ENCODE measurements at regions not wholly inside any gene's neighbourhood (a gene's known extent, or its start where the extent isn't known, plus 50 kb on each side); places are given as distances from the start of the nearest gene placed in this dataset.
"Not testable (repeated sequence)": the region's sequence is repeated elsewhere in the genome, so short reads cannot be mapped to it uniquely, and the experiment has no call there.

DNA sequence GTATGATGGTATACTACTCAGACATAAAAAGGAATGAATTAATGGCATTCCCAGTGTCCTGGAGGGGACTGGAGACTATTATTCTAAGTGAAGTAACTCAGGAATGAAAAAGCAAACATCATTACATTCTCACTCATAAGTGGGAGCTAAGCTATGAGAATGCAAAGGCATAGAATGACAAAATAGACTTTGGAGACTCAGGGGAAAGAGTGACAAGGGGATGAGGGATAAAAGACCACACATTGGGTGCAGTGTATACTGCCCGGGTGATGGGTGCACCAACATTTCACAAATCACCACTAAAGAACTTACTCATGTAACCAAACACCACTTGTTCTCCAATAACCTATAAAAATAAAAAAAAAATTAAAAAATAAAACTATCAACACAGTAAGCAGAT, 587.3 kb upstream of the RGMB start (continued):
- TF ChIP-seq ZNF433 (tag by site-specific recombination; IDR thresholded peaks at IDR 0.05; ENCODE audit: low read depth) (no peak), ZNF558 (tag by site-specific recombination; IDR thresholded peaks at IDR 0.05) (no peak), ZNF837 (tag by site-specific recombination; IDR thresholded peaks at IDR 0.05) (no peak)

DNA sequence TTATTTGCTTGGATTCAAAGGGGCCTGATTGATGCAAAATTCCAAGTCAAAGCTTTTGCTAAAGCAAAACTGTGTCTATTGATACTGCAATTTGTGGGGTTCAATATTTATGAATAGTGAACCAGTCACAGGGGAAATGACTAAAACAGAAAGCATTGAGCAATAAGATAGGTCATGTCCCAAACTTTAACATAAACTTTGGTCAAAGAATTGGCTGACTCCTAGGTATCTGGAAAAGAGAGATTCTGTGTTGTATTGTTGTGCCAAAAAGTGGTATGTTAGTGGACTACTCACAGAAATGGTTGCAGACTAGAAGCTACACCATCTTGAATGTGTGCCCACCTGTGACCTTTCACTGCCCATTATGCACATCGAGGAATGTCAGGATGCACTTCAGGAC, 585.5 kb upstream of the RGMB start:
- Histone ChIP-seq H3K4me3 (ENCODE audit: low read depth, low read length) (no peak overlapping the region), H3K9me3 (ENCODE audit: control insufficient read depth, insufficient read depth, low read depth, low read length) (no peaks in the 10 kb centered on the region), H3K27ac (ENCODE audit: extremely low read depth, low read depth, low read length) (no peak overlapping the region), H3K4me1 (ENCODE audit: control insufficient read depth, insufficient read depth, low read length) (no peaks in the 10 kb centered on the region), H3K36me3 (ENCODE audit: control insufficient read depth in 2 of 2, insufficient read depth in 1 of 2, low read length in 2 of 2) (no peaks in the 10 kb centered on the region)
- POLR2A ChIA-PET: no interaction called here
- CTCF ChIA-PET: no interaction called here
- TF ChIP-seq, protein P1, sequence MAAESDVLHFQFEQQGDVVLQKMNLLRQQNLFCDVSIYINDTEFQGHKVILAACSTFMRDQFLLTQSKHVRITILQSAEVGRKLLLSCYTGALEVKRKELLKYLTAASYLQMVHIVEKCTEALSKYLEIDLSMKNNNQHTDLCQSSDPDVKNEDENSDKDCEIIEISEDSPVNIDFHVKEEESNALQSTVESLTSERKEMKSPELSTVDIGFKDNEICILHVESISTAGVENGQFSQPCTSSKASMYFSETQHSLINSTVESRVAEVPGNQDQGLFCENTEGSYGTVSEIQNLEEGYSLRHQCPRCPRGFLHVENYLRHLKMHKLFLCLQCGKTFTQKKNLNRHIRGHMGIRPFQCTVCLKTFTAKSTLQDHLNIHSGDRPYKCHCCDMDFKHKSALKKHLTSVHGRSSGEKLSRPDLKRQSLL (tag by site-specific recombination; IDR thresholded peaks at IDR 0.05): no peak
- TF ChIP-seq ZNF202 (tag by site-specific recombination; IDR thresholded peaks at IDR 0.05; ENCODE audit: borderline replicate concordance): no peak
- no peak for TF ChIP-seq ZNF561 (tag by site-specific recombination; IDR thresholded peaks at IDR 0.05; ENCODE audit: borderline replicate concordance)
- TF ChIP-seq ZNF184 (tag by site-specific recombination; IDR thresholded peaks at IDR 0.05): no peak
- no peak for TF ChIP-seq ZBTB17 (tag by site-specific recombination; IDR thresholded peaks at IDR 0.05)
- TF ChIP-seq, protein P2, sequence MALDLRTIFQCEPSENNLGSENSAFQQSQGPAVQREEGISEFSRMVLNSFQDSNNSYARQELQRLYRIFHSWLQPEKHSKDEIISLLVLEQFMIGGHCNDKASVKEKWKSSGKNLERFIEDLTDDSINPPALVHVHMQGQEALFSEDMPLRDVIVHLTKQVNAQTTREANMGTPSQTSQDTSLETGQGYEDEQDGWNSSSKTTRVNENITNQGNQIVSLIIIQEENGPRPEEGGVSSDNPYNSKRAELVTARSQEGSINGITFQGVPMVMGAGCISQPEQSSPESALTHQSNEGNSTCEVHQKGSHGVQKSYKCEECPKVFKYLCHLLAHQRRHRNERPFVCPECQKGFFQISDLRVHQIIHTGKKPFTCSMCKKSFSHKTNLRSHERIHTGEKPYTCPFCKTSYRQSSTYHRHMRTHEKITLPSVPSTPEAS (tag by site-specific recombination; IDR thresholded peaks at IDR 0.05): no peak
- TF ChIP-seq, protein P3, sequence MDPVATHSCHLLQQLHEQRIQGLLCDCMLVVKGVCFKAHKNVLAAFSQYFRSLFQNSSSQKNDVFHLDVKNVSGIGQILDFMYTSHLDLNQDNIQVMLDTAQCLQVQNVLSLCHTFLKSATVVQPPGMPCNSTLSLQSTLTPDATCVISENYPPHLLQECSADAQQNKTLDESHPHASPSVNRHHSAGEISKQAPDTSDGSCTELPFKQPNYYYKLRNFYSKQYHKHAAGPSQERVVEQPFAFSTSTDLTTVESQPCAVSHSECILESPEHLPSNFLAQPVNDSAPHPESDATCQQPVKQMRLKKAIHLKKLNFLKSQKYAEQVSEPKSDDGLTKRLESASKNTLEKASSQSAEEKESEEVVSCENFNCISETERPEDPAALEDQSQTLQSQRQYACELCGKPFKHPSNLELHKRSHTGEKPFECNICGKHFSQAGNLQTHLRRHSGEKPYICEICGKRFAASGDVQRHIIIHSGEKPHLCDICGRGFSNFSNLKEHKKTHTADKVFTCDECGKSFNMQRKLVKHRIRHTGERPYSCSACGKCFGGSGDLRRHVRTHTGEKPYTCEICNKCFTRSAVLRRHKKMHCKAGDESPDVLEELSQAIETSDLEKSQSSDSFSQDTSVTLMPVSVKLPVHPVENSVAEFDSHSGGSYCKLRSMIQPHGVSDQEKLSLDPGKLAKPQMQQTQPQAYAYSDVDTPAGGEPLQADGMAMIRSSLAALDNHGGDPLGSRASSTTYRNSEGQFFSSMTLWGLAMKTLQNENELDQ (tag by site-specific recombination; IDR thresholded peaks at IDR 0.05; ENCODE audit: low read depth): no peak
- TF ChIP-seq ZNF221 (tag by site-specific recombination; IDR thresholded peaks at IDR 0.05; ENCODE audit: borderline replicate concordance): no peak
- TF ChIP-seq, protein P4, sequence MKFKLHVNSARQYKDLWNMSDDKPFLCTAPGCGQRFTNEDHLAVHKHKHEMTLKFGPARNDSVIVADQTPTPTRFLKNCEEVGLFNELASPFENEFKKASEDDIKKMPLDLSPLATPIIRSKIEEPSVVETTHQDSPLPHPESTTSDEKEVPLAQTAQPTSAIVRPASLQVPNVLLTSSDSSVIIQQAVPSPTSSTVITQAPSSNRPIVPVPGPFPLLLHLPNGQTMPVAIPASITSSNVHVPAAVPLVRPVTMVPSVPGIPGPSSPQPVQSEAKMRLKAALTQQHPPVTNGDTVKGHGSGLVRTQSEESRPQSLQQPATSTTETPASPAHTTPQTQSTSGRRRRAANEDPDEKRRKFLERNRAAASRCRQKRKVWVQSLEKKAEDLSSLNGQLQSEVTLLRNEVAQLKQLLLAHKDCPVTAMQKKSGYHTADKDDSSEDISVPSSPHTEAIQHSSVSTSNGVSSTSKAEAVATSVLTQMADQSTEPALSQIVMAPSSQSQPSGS (tag by site-specific recombination; IDR thresholded peaks at IDR 0.05; ENCODE audit: low read depth): no peak
- no peak for TF ChIP-seq REPIN1 (tag by site-specific recombination; IDR thresholded peaks at IDR 0.05; ENCODE audit: low read depth)
- TF ChIP-seq ZNF785 (tag by site-specific recombination; IDR thresholded peaks at IDR 0.05): no peak

DNA sequence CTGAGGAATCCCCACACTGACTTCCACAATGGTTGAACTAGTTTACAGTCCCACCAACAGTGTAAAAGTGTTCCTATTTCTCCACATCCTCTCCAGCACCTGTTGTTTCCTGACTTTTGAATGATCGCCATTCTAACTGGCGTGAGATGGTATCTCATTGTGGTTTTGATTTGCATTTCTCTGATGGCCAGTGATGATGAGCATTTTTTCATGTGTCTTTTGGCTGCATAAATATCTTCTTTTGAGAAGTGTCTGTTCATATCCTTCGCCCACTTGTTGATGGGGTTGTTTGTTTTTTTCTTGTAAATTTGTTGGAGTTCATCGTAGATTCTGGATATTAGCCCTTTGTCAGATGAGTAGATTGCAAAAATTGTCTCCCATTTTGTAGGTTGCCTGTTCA, 583.1 kb upstream of the RGMB start:
- POLR2A ChIA-PET: not testable (repeated sequence)

More for the DNA sequence above, 583.1 kb upstream of the RGMB start:
- CTCF ChIA-PET; H3K36me3 ChIP-seq (ENCODE audit: control insufficient read depth in 2 of 2, insufficient read depth in 1 of 2, low read length in 2 of 2); H3K9me3 ChIP-seq (ENCODE audit: control insufficient read depth, insufficient read depth, low read depth, low read length); H3K27ac ChIP-seq (ENCODE audit: extremely low read depth, low read depth, low read length); H3K4me1 ChIP-seq (ENCODE audit: control insufficient read depth, insufficient read depth, low read length); H3K4me3 ChIP-seq (ENCODE audit: low read depth, low read length): not testable (repeated sequence)
- peak; percentile 64 for TF ChIP-seq SCRT2 (tag by site-specific recombination; IDR thresholded peaks at IDR 0.05)
- peak; percentile 79 for TF ChIP-seq SCRT1 (tag by site-specific recombination; IDR thresholded peaks at IDR 0.05; ENCODE audit: borderline replicate concordance)
